ENCODE measurements at regions not wholly inside any gene's neighbourhood (a gene's known extent, or its start where the extent isn't known, plus 50 kb on each side); places are given as distances from the start of the nearest gene placed in this dataset.

DNA sequence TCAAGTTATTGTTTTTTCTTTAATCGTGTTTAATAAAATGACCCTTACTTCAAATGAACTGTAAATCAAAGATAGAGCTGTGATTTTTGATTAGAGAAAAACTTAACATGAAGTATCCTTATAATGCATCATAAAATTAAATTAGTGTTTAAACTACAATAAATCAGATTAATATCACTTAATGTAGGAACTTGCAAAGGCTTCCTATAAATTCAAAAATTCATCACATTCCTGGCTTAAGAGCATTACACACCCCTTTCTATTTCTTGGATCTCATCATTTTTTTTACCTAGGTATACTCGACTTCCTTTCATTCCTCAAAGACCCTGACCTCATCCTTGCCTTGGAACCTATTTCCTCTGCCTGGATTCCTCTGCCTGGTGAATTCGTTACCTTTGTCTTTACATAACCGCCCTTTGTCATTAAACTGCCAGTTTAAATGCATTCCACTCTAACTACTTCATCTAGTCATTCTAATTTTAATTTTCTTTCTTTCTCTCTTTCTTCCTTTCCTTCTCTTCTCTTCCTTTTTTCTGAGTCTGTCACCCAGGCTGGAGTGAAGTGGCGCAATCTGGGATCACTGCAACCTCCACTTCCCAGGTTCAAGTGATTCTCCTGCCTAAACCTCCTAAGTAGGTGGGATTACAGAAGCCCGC lies 1244.5 kb downstream of the OTOL1 start (continued):
- TF ChIP-seq ZNF687 (CRISPR knock-in tag; IDR thresholded peaks at IDR 0.05) (no peak), NR2F2 (IDR thresholded peaks at IDR 0.05; ENCODE audit: borderline replicate concordance, low read depth) (no peak)

GRCh38 chr3:162742159-162742717 lies 1245.6 kb downstream of the OTOL1 start:
- Histone ChIP-seq H3K4me2 (ENCODE audit: low read depth, low read length) (no peak overlapping the region), H2AFZ (ENCODE audit: low read length) (no peak overlapping the region), H3K27ac (ENCODE audit: extremely low read length, insufficient read depth, low read length) (no peak overlapping the region), H3K27me3 (ENCODE audit: control insufficient read depth in 1 of 2, insufficient read depth in 2 of 2, low read length in 2 of 2) (no peaks in the 10 kb centered on the region), H3K9me3 (ENCODE audit: low read length) (no peaks in the 10 kb centered on the region), H3K36me3 (replicated peaks in 1 of 2; ENCODE audit: control insufficient read depth in 1 of 2, insufficient read depth in 2 of 2, low read length in 2 of 2) (no peaks in the 10 kb centered on the region), H3K4me1 (ENCODE audit: insufficient read depth, low read length) (no peaks in the 10 kb centered on the region), H3K79me2 (ENCODE audit: insufficient read depth, low read length) (no peaks in the 10 kb centered on the region), H4K20me1 (ENCODE audit: insufficient read depth, low read length) (no peaks in the 10 kb centered on the region), H3K4me3 (replicated peaks in 1 of 3; ENCODE audit: insufficient read depth in 1 of 3, low read depth in 2 of 3, low read length in 3 of 3) (no peak overlapping the region), H3K9ac (ENCODE audit: insufficient read depth, low read depth, low read length) (no peak overlapping the region)
- in situ Hi-C loops (cut with HindIII; ENCODE audit: extremely low pct_ligation_motif_present, low pct_unique_long_range_greater_than_20kb): no loop called here
- CTCF ChIA-PET (ENCODE audit: low intra/inter-chr PET ratio, low total read pairs): no interaction called here
- POLR2A ChIA-PET: no interaction called here
- ATAC-seq: no peak
- intact Hi-C loops (cut with micrococcal nuclease; ENCODE audit: unreplicated experiment): no loop called here
- no TSS peak for BruUV-seq (replicated peaks)
- no peak for FAIRE-seq
- TF ChIP-seq SP2 (CRISPR knock-in tag; IDR thresholded peaks at IDR 0.05) (no peak), MAFF (IDR thresholded peaks at IDR 0.05; ENCODE audit: low read depth, low read length) (peak; percentile 23; the same call in 1 of the 2 replicates), MEIS1 (CRISPR knock-in tag; IDR thresholded peaks at IDR 0.05; ENCODE audit: borderline replicate concordance) (no peak), MAFK (conservative IDR thresholded peaks at IDR 0.05 in 1 of 2, IDR thresholded peaks at IDR 0.05 in 1 of 2; ENCODE audit: low read length in 2 of 2) (peak; percentile 6 to 51; a peak in 2 of 4 replicates), HOXA9 (CRISPR knock-in tag; IDR thresholded peaks at IDR 0.05; ENCODE audit: borderline replicate concordance) (no peak), ZNF550 (CRISPR knock-in tag; IDR thresholded peaks at IDR 0.05; ENCODE audit: borderline replicate concordance) (no peak), IRX3 (CRISPR knock-in tag; IDR thresholded peaks at IDR 0.05; ENCODE audit: borderline replicate concordance, low read depth) (no peak), NFE2 (CRISPR knock-in tag; IDR thresholded peaks at IDR 0.05) (no peak), TRIM24 (CRISPR knock-in tag; IDR thresholded peaks at IDR 0.05) (no peak)
- no peak for DNase-seq (ENCODE audit: low spot score)
- WGBS (ENCODE audit: low lambda C conversion rate): 1% methylated on average over 4 of the region's 4 CpGs

Data from HepG2 (cell line).